Mesenchymal stem cell (in vitro differentiated cells and primary cell): ENCODE measurements at regions not wholly inside any gene's neighbourhood (a gene's known extent, or its start where the extent isn't known, plus 50 kb on each side); places are given as distances from the start of the nearest gene placed in this dataset.

ENCODE experiments used
- DNase-seq: peaks from one replicate; pipeline ENCODE4 v3.0.0-alpha.2; 2013
- H2AFZ ChIP-seq: one replicate; pipeline ENCODE4 v1.6.1; 2013; ENCODE audit warnings: low read depth, mild to moderate bottlenecking, control low read depth, inconsistent platforms, low read length, moderate library complexity
- H2AK5ac ChIP-seq: 2 replicates; pipeline ENCODE4 v1.6.1; 2013; ENCODE audit warnings: low read length, moderate library complexity, mild to moderate bottlenecking, inconsistent platforms; ENCODE audit not compliant: severe bottlenecking
- H2BK120ac ChIP-seq: one replicate; pipeline ENCODE4 v1.6.1; 2013; ENCODE audit warnings: low read depth, mild to moderate bottlenecking, inconsistent platforms, low read length, moderate library complexity
- H2BK12ac ChIP-seq, 2 experiments: one replicate each; pipeline ENCODE4 v1.6.1; 2013; ENCODE audit warnings: inconsistent platforms in 2 of 2, low read length in 2 of 2, mild to moderate bottlenecking in 2 of 2, moderate library complexity in 2 of 2, control low read depth in 1 of 2
- H2BK15ac ChIP-seq: one replicate; pipeline ENCODE4 v1.6.1; 2013; ENCODE audit warnings: mild to moderate bottlenecking, low read depth, inconsistent platforms; ENCODE audit not compliant: poor library complexity, severe bottlenecking
- H2BK5ac ChIP-seq: 2 replicates; pipeline ENCODE4 v1.6.1; 2013; ENCODE audit warnings: low read depth, mild to moderate bottlenecking, low read length, control low read depth, inconsistent platforms; ENCODE audit not compliant: poor library complexity, severe bottlenecking
- H3K14ac ChIP-seq, 2 experiments: one replicate each; pipeline ENCODE4 v1.6.1; 2013; ENCODE audit warnings: inconsistent platforms in 2 of 2, low read length in 2 of 2, control low read depth in 1 of 2, mild to moderate bottlenecking in 1 of 2, moderate library complexity in 1 of 2
- H3K18ac ChIP-seq, 2 experiments: one replicate each; pipeline ENCODE4 v1.6.1; 2013; ENCODE audit warnings: inconsistent platforms in 2 of 2, low read length in 2 of 2, control low read depth in 1 of 2, low read depth in 1 of 2, mild to moderate bottlenecking in 1 of 2
- H3K23ac ChIP-seq, 2 experiments: one replicate each; pipeline ENCODE4 v1.6.1; 2013; ENCODE audit warnings: inconsistent platforms in 2 of 2, low read length in 2 of 2, mild to moderate bottlenecking in 2 of 2, moderate library complexity in 2 of 2, control low read depth in 1 of 2
- H3K27ac ChIP-seq: 2 replicates; pipeline ENCODE4 v1.5.1; 2013; ENCODE audit warnings: mild to moderate bottlenecking, moderate library complexity, low read length, control low read depth, inconsistent platforms; ENCODE audit not compliant: poor library complexity, severe bottlenecking
- H3K27me3 ChIP-seq, 2 experiments: 2 replicates each; pipeline versions ENCODE4 v1.6.1 to v1.7.0; 2013; ENCODE audit warnings: low read length in 2 of 2, mild to moderate bottlenecking in 2 of 2, moderate library complexity in 2 of 2, control low read depth in 1 of 2, inconsistent platforms in 1 of 2; ENCODE audit not compliant: control insufficient read depth in 1 of 2, insufficient read depth in 1 of 2
- H3K36me3 ChIP-seq, 2 experiments: 2 replicates each; pipeline versions ENCODE4 v1.6.1 to v1.7.0; 2013; ENCODE audit warnings: low read length in 2 of 2, control low read depth in 1 of 2, inconsistent platforms in 1 of 2, low read depth in 1 of 2, mild to moderate bottlenecking in 1 of 2; ENCODE audit not compliant: insufficient read depth in 2 of 2, control insufficient read depth in 1 of 2
- H3K4ac ChIP-seq, 2 experiments: one replicate each; pipeline ENCODE4 v1.6.1; 2013; ENCODE audit warnings: inconsistent platforms in 2 of 2, low read length in 2 of 2, mild to moderate bottlenecking in 2 of 2, moderate library complexity in 2 of 2, control low read depth in 1 of 2, low read depth in 1 of 2
- H3K4me1 ChIP-seq: 2 replicates; pipeline ENCODE4 v1.6.1; 2013; ENCODE audit warnings: low read depth, low read length, control low read depth; ENCODE audit not compliant: control insufficient read depth, insufficient read depth
- H3K4me2 ChIP-seq: 2 replicates; pipeline ENCODE4 v1.6.1; 2013; ENCODE audit warnings: low read length, mild to moderate bottlenecking, inconsistent platforms; ENCODE audit not compliant: poor library complexity, severe bottlenecking
- H3K4me3 ChIP-seq, 2 experiments: 2 replicates each; pipeline versions ENCODE4 v1.5.1 to v1.7.0; 2013; ENCODE audit warnings: low read length in 2 of 2, mild to moderate bottlenecking in 2 of 2, control low read depth in 1 of 2, low read depth in 1 of 2; ENCODE audit not compliant: insufficient read depth in 1 of 2
- H3K79me1 ChIP-seq: replicated peaks from 2 replicates; pipeline ENCODE4 v1.6.1; 2013; ENCODE audit warnings: mild to moderate bottlenecking, control low read depth, low read length, inconsistent platforms; ENCODE audit not compliant: poor library complexity, severe bottlenecking
- H3K9ac ChIP-seq: 2 replicates; pipeline ENCODE4 v1.7.0; 2013; ENCODE audit warnings: mild to moderate bottlenecking, low read length, moderate library complexity
- H3K9me3 ChIP-seq: 2 replicates; pipeline ENCODE4 v1.7.0; 2013; ENCODE audit warnings: mild to moderate bottlenecking, low read length; ENCODE audit not compliant: control insufficient read depth
- H4K8ac ChIP-seq: one replicate; pipeline ENCODE4 v1.6.1; 2013; ENCODE audit warnings: inconsistent platforms, mild to moderate bottlenecking, low read length, moderate library complexity
- H4K91ac ChIP-seq: one replicate; pipeline ENCODE4 v1.6.1; 2013; ENCODE audit warnings: mild to moderate bottlenecking, low read length, inconsistent platforms
- WGBS: methylation state at CpG from one replicate; pipeline ENCODE4 v1.1.7; 2013; ENCODE audit warnings: mixed read lengths; 5-methylcytosine and 5-hydroxymethylcytosine counted together

- Histone ChIP-seq H3K4me3 (no peak overlapping the region), H3K14ac (no peak overlapping the region), H3K4ac (no peak overlapping the region), H3K79me1 (no peaks in the 10 kb centered on the region), H2BK5ac (no peak overlapping the region), H3K27ac (no peak overlapping the region), H3K4me1 (no peaks in the 10 kb centered on the region), H3K4me2 (no peak overlapping the region), H3K36me3 (no peaks in the 10 kb centered on the region), H2AK5ac (no peak overlapping the region), H2BK12ac (no peak overlapping the region), H2BK120ac (no peak overlapping the region), H4K8ac (no peak overlapping the region), H3K27me3 (no peaks in the 10 kb centered on the region), H3K23ac (no peak overlapping the region), H2BK15ac (no peak overlapping the region), H3K18ac (no peak overlapping the region), H2AFZ (no peak overlapping the region), H3K9ac (no peak overlapping the region), H4K91ac (no peak overlapping the region), H3K9me3 (peaks cover 15% of the 10 kb centered on the region)
- DNase-seq, result no peak
Measured at GRCh38 chr18:75959150-75959549, 531.6 kb upstream of the SMIM21 start.

- Histone ChIP-seq H3K4me3 (no peak overlapping the region), H2BK120ac (no peak overlapping the region), H3K4me1 (no peaks in the 10 kb centered on the region), H3K23ac (no peak overlapping the region), H2BK12ac (no peak overlapping the region), H3K9ac (no peak overlapping the region), H4K91ac (no peak overlapping the region), H3K4ac (no peak overlapping the region), H3K9me3 (peaks cover 17% of the 10 kb centered on the region), H2AK5ac (no peak overlapping the region), H3K79me1 (no peaks in the 10 kb centered on the region), H3K27me3 (no peaks in the 10 kb centered on the region), H3K14ac (no peak overlapping the region), H3K18ac (no peak overlapping the region), H3K27ac (no peak overlapping the region), H2BK15ac (no peak overlapping the region), H3K36me3 (no peaks in the 10 kb centered on the region), H3K4me2 (no peak overlapping the region), H2BK5ac (no peak overlapping the region), H4K8ac (no peak overlapping the region), H2AFZ (no peak overlapping the region)
- 88% methylated on average over 1 of the region's 1 CpG for WGBS
- DNase-seq, result no peak
Measured at GRCh38 chr18:75958683-75959082, 531.2 kb upstream of the SMIM21 start.

- Histone ChIP-seq H2BK12ac (no peak overlapping the region), H2BK15ac (no peak overlapping the region), H2BK5ac (no peak overlapping the region), H3K27me3 (no peaks in the 10 kb centered on the region), H4K8ac (no peak overlapping the region), H3K27ac (no peak overlapping the region), H4K91ac (no peak overlapping the region), H2BK120ac (no peak overlapping the region), H3K36me3 (no peaks in the 10 kb centered on the region), H2AFZ (no peak overlapping the region), H3K79me1 (no peaks in the 10 kb centered on the region), H3K9me3 (peaks cover 43% of the 10 kb centered on the region), H3K4me3 (no peak overlapping the region), H3K18ac (no peak overlapping the region), H3K4me1 (no peaks in the 10 kb centered on the region), H3K4me2 (no peak overlapping the region), H3K23ac (no peak overlapping the region), H3K9ac (no peak overlapping the region), H3K14ac (no peak overlapping the region), H2AK5ac (no peak overlapping the region), H3K4ac (no peak overlapping the region)
- WGBS, result 74% methylated on average over 5 of the region's 5 CpGs
- no peak for DNase-seq
Measured at GRCh38 chr18:75945265-75945933, 517.9 kb upstream of the SMIM21 start.

GRCh38 chr18:75937306-75937705 lies 509.8 kb upstream of the SMIM21 start:
- Histone ChIP-seq H3K27ac (no peak overlapping the region), H4K8ac (no peak overlapping the region), H3K27me3 (no peaks in the 10 kb centered on the region), H3K4me3 (no peak overlapping the region), H3K18ac (no peak overlapping the region), H3K4me1 (no peaks in the 10 kb centered on the region), H3K9me3 (peaks cover 10% of the 10 kb centered on the region), H3K4me2 (no peak overlapping the region), H3K36me3 (no peaks in the 10 kb centered on the region), H2BK5ac (no peak overlapping the region), H2BK120ac (no peak overlapping the region), H2BK12ac (no peak overlapping the region), H3K9ac (no peak overlapping the region), H3K79me1 (no peaks in the 10 kb centered on the region), H3K14ac (no peak overlapping the region), H2AFZ (no peak overlapping the region), H2BK15ac (no peak overlapping the region), H2AK5ac (no peak overlapping the region), H3K23ac (no peak overlapping the region), H4K91ac (no peak overlapping the region), H3K4ac (no peak overlapping the region)
- no peak for DNase-seq
- 80% methylated on average over 1 of the region's 2 CpGs for WGBS
